RWPE2 (cell line): ENCODE measurements at regions not wholly inside any gene's neighbourhood (a gene's known extent, or its start where the extent isn't known, plus 50 kb on each side); places are given as distances from the start of the nearest gene placed in this dataset.

Experiments
- ATAC-seq: fragments of 200-7000 bp; cut with Tn5 transposase; 3 replicates; pipeline ENCODE4 v1.9.1; 2021; ENCODE audit warnings: low read depth
- DNase-seq: peaks from one replicate; pipeline ENCODE4 v3.0.0-alpha.2; 2020; ENCODE audit warnings: low spot score
- H3K27ac ChIP-seq: fragments of 450-650 bp; 2 replicates; pipeline ENCODE4 v1.5.1; 2017; ENCODE audit warnings: mild to moderate bottlenecking; ENCODE audit not compliant: poor library complexity, severe bottlenecking
- H3K27me3 ChIP-seq: fragments of 250-450 bp; sonication (Bioruptor Pico); 2 replicates; pipeline ENCODE4 v1.5.1; 2021; ENCODE audit warnings: mild to moderate bottlenecking, moderate library complexity; ENCODE audit not compliant: insufficient read depth, poor library complexity, severe bottlenecking
- H3K36me3 ChIP-seq: fragments of 250-450 bp; sonication (Bioruptor Pico); 2 replicates; pipeline ENCODE4 v1.5.1; 2020; ENCODE audit warnings: low read depth, mild to moderate bottlenecking, moderate library complexity
- H3K4me1 ChIP-seq: fragments of 250-450 bp; sonication (Bioruptor Pico); 2 replicates; pipeline ENCODE4 v1.5.1; 2021; ENCODE audit warnings: mild to moderate bottlenecking, moderate library complexity; ENCODE audit not compliant: insufficient read depth, poor library complexity, severe bottlenecking
- H3K4me3 ChIP-seq: fragments of 250-450 bp; sonication (Bioruptor Pico); 2 replicates; pipeline ENCODE4 v1.5.1; 2021; ENCODE audit warnings: mild to moderate bottlenecking, moderate library complexity; ENCODE audit not compliant: severe bottlenecking
- H3K9me3 ChIP-seq: fragments of 250-450 bp; sonication (Bioruptor Pico); 2 replicates; pipeline ENCODE4 v1.5.1; 2021; ENCODE audit warnings: mild to moderate bottlenecking, moderate library complexity; ENCODE audit not compliant: severe bottlenecking
- TF ChIP-seq, protein P1 (sequence below): fragments of 450-650 bp; IDR thresholded peaks from one replicate; pipeline ENCODE4 v1.5.1; 2017; ENCODE audit warnings: mild to moderate bottlenecking, moderate library complexity; ENCODE audit not compliant: poor library complexity, severe bottlenecking

DNA sequence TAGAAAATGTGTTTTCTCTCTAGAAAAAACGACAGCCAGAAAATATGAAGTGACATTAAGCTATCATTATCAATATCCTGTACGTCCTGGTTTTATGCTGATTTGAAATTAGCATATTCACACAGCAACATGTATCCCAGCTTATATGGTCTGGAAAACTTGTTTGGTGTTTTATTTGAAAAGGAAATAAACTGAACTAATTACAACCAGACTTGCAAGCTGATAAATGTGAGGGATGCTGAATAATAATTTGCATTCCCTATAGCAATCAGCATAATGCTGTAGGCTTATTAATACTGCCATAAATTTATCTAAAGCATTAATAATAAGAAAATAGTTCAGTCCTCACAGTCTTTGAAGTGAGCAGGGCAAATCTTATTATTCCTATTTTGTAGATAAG is 336.9 kb upstream of the UMPS start:
- peaks cover 26% of the 10 kb centered on the region for H3K27me3 ChIP-seq
- ATAC-seq (no peak), DNase-seq (no peak)
- H3K4me1 ChIP-seq = peaks cover 8% of the 10 kb centered on the region
- H3K4me3 ChIP-seq = no peak overlapping the region
- no peaks in the 10 kb centered on the region for H3K9me3 ChIP-seq
- no peak overlapping the region for H3K27ac ChIP-seq
- H3K36me3 ChIP-seq = no peaks in the 10 kb centered on the region
- TF ChIP-seq, protein P1, sequence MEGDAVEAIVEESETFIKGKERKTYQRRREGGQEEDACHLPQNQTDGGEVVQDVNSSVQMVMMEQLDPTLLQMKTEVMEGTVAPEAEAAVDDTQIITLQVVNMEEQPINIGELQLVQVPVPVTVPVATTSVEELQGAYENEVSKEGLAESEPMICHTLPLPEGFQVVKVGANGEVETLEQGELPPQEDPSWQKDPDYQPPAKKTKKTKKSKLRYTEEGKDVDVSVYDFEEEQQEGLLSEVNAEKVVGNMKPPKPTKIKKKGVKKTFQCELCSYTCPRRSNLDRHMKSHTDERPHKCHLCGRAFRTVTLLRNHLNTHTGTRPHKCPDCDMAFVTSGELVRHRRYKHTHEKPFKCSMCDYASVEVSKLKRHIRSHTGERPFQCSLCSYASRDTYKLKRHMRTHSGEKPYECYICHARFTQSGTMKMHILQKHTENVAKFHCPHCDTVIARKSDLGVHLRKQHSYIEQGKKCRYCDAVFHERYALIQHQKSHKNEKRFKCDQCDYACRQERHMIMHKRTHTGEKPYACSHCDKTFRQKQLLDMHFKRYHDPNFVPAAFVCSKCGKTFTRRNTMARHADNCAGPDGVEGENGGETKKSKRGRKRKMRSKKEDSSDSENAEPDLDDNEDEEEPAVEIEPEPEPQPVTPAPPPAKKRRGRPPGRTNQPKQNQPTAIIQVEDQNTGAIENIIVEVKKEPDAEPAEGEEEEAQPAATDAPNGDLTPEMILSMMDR = no peak

GRCh38 chr3:124395162-124395561 is 335.1 kb upstream of the UMPS start:
- H3K36me3 ChIP-seq = no peaks in the 10 kb centered on the region
- ATAC-seq = no peak

DNA sequence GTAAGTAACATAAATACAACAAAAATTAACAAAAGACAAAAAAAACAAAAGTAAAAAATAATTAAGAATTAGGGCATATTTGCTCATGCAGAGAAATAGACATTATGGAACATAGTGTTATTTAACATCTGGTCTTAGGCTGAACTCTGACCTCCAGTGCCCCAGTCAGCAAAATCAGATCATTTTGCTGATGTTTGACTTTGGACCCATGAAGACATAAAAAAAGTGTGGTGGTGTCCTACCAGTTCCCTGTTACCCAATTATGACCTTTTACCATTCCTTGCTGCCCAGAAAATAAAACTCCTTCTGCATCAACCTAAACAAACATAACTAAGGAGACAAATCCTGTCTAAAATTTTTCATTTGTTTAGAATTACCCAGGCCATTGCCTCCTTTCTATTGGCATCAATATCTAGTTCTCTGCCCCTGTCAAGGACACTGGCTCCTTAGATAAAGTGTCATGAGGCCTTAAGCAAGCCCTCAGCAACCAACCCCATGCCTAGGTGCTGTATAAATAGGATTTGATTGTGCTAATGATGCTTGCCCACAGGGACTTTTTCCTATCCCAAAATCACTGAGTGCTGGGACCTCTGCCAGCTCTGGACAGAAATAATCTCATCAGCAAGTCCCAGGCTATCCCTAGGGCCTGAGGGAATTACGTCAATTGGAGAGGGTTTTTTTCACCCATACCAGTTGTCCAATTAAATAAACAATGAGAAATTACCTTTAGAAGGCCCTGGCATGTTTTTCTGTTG is 334.5 kb upstream of the UMPS start:
- Histone ChIP-seq H3K4me1 (peaks cover 8% of the 10 kb centered on the region), H3K36me3 (no peaks in the 10 kb centered on the region), H3K9me3 (no peaks in the 10 kb centered on the region), H3K27ac (no peak overlapping the region), H3K27me3 (peaks cover 6% of the 10 kb centered on the region), H3K4me3 (no peak overlapping the region)
- no peak for ATAC-seq
- TF ChIP-seq, protein P1 = no peak
- DNase-seq = no peak

More at GRCh38 chr3:124395162-124395561, 335.1 kb upstream of the UMPS start:
- TF ChIP-seq, protein P1 = no peak
- Histone ChIP-seq H3K4me1 (peaks cover 8% of the 10 kb centered on the region), H3K27me3 (peaks cover 8% of the 10 kb centered on the region), H3K9me3 (no peaks in the 10 kb centered on the region), H3K27ac (no peak overlapping the region), H3K4me3 (no peak overlapping the region)
- no peak for DNase-seq

- Histone ChIP-seq H3K27ac (no peak overlapping the region), H3K4me3 (no peak overlapping the region), H3K9me3 (no peaks in the 10 kb centered on the region), H3K27me3 (no peaks in the 10 kb centered on the region), H3K36me3 (no peaks in the 10 kb centered on the region), H3K4me1 (peaks cover 8% of the 10 kb centered on the region)
- ATAC-seq (no peak), DNase-seq (no peak)
- TF ChIP-seq, protein P1 = no peak
Measured at GRCh38 chr3:124396339-124396950, 333.8 kb upstream of the UMPS start.

DNA sequence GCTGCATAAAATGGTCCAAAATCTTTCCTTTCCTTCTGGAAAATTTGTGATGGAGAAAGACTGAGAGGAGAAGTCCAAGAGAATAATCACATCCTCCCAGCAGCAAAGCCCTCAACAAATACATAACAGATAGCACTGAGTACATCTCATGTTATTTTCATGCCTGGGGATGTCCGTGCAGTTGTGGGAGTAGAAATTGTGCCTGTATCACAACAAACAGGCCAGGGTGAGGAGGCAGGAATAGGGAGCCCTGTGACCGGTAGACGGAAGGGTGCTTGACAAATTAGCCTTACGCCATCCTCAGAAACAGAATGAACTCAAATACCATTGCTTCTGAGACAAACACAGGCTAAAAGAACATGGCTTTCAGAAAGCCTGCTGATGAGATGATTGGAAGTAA is 333.2 kb upstream of the UMPS start:
- H3K36me3 ChIP-seq = no peaks in the 10 kb centered on the region
- peaks cover 8% of the 10 kb centered on the region for H3K4me1 ChIP-seq
- no peak overlapping the region for H3K27ac ChIP-seq
- no peak for DNase-seq
- H3K4me3 ChIP-seq = no peak overlapping the region
- no peaks in the 10 kb centered on the region for H3K9me3 ChIP-seq
- TF ChIP-seq, protein P1 = no peak
- no peaks in the 10 kb centered on the region for H3K27me3 ChIP-seq
- peak; percentile 52; the same call in 2 of the 3 replicates for ATAC-seq
